MM.1S (cell line): ENCODE measurements at regions not wholly inside any gene's neighbourhood (a gene's known extent, or its start where the extent isn't known, plus 50 kb on each side); places are given as distances from the start of the nearest gene placed in this dataset.

Experiments used
- DNase-seq: peaks from one replicate; pipeline ENCODE4 v3.0.0-alpha.2; 2015
- H2AFZ ChIP-seq: fragments of 300-600 bp; sonication (generic); 2 replicates; pipeline ENCODE4 v1.6.0; 2016; ENCODE audit warnings: antibody characterized with exemption, low read length
- H3F3A ChIP-seq: fragments of 300-600 bp; sonication (generic); 2 replicates; pipeline ENCODE4 v1.6.1; 2016; ENCODE audit warnings: mild to moderate bottlenecking, antibody characterized with exemption, low read length, moderate library complexity, mixed read lengths; ENCODE audit not compliant: insufficient read depth
- H3K27ac ChIP-seq: fragments of 300-600 bp; sonication (generic); 2 replicates; pipeline ENCODE4 v1.5.1; 2016; ENCODE audit warnings: mild to moderate bottlenecking, low read length
- H3K27me3 ChIP-seq: fragments of 300-600 bp; sonication (generic); replicated peaks from 2 replicates; pipeline ENCODE4 v1.6.0; 2016; ENCODE audit warnings: low read length; ENCODE audit not compliant: insufficient read depth
- H3K36me3 ChIP-seq: fragments of 300-600 bp; sonication (generic); replicated peaks from 2 replicates; pipeline ENCODE4 v1.6.1; 2016; ENCODE audit warnings: mild to moderate bottlenecking, low read length, mixed read lengths; ENCODE audit not compliant: insufficient read depth
- H3K4me1 ChIP-seq: fragments of 300-600 bp; sonication (generic); 2 replicates; pipeline ENCODE4 v1.6.1; 2016; ENCODE audit warnings: low read length, mixed read lengths
- H3K4me2 ChIP-seq: fragments of 300-600 bp; sonication (generic); 2 replicates; pipeline ENCODE4 v1.6.0; 2016; ENCODE audit warnings: low read depth, low read length
- H3K4me3 ChIP-seq: fragments of 300-600 bp; sonication (generic); 2 replicates; pipeline ENCODE4 v1.5.1; 2016; ENCODE audit warnings: low read length, mixed read lengths
- H3K79me2 ChIP-seq: fragments of 300-600 bp; sonication (generic); 2 replicates; pipeline ENCODE4 v1.6.1; 2016; ENCODE audit warnings: mixed run types, low read length, mixed read lengths
- H3K9ac ChIP-seq: fragments of 300-600 bp; sonication (generic); 2 replicates; pipeline ENCODE4 v1.6.1; 2016; ENCODE audit warnings: low read length, mixed read lengths
- H3K9me2 ChIP-seq: fragments of 300-600 bp; sonication (generic); replicated peaks from 2 replicates; pipeline ENCODE4 v1.6.1; 2016; ENCODE audit warnings: mild to moderate bottlenecking, low read length, mixed read lengths; ENCODE audit not compliant: insufficient read depth
- H3K9me3 ChIP-seq: fragments of 300-600 bp; sonication (generic); replicated peaks from 2 replicates; pipeline ENCODE4 v1.6.1; 2016; ENCODE audit warnings: mild to moderate bottlenecking, low read length, mixed read lengths; ENCODE audit not compliant: insufficient read depth
- H4K20me1 ChIP-seq: fragments of 300-600 bp; sonication (generic); 2 replicates; pipeline ENCODE4 v1.6.1; 2016; ENCODE audit warnings: mild to moderate bottlenecking, low read length, moderate library complexity, mixed read lengths; ENCODE audit not compliant: insufficient read depth
- CTCF ChIP-seq: fragments of 300-600 bp; sonication (generic); IDR thresholded peaks from 2 replicates; pipeline ENCODE4 v1.5.1; 2016; ENCODE audit warnings: antibody characterized with exemption, low read length, mixed read lengths
- EZH2 ChIP-seq: fragments of 300-600 bp; sonication (generic); optimal IDR thresholded peaks from 2 replicates; pipeline ENCODE3; 2017; ENCODE audit warnings: low read depth, mild to moderate bottlenecking, antibody characterized with exemption, low read length, mixed read lengths
- EZH2phosphoT487 ChIP-seq: fragments of 300-600 bp; sonication (generic); IDR thresholded peaks from 2 replicates; pipeline ENCODE4 v1.6.1; 2018; ENCODE audit warnings: antibody characterized with exemption, low read length

- Histone ChIP-seq H3K27me3 (no peaks in the 10 kb centered on the region), H3K79me2 (no peaks in the 10 kb centered on the region), H3K4me2 (no peak overlapping the region), H3K9me2 (no peaks in the 10 kb centered on the region), H3F3A (no peaks in the 10 kb centered on the region), H3K36me3 (no peaks in the 10 kb centered on the region), H3K9me3 (no peaks in the 10 kb centered on the region), H3K4me1 (no peaks in the 10 kb centered on the region), H2AFZ (no peak overlapping the region), H3K4me3 (no peak overlapping the region), H3K27ac (no peak overlapping the region), H3K9ac (no peak overlapping the region), H4K20me1 (no peaks in the 10 kb centered on the region)
- TF ChIP-seq EZH2phosphoT487 (no peak), EZH2 (no peak), CTCF (no peak)
- no peak for DNase-seq
These were observed 180.6 kb upstream of the MIR17HG start for GRCh38 chr13:91166714-91167511.

DNA sequence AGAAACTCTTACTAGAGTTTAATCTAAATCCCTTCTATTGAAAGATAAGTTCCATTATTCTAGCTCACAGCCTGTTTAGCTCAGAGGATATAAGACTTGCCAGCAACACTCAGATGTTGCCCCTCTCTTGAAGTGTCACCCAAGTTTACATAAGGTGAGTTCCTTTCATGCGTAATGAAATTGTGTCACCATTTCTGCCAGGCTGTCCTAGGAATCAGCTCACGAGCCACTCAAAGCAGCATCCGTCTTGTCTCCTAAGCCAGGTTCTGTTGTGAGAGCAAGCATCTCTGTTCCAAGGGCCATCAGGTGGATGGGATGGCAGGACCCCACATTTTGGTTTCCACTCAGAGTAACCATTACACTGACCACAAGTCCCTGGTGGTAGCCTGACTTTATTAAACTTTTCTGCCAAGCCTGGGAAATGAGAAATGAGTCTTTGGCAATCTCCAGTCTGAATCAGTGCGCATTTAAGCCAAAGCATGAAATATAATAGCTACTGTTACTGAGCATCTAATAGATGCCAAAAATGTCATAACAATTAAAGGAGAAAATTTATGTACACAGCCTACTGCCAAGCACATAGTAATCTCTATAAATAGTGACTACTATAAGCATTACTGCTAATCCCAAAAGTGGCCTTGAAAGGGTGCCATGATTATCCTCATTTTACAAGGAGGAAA is 179.6 kb upstream of the MIR17HG start:
- Histone ChIP-seq H4K20me1 (no peaks in the 10 kb centered on the region), H3K4me1 (no peaks in the 10 kb centered on the region), H3K79me2 (no peaks in the 10 kb centered on the region), H3K27ac (no peak overlapping the region), H3K9ac (no peak overlapping the region), H3K4me3 (no peak overlapping the region), H3K36me3 (no peaks in the 10 kb centered on the region), H3K27me3 (no peaks in the 10 kb centered on the region), H3K4me2 (no peak overlapping the region), H2AFZ (no peak overlapping the region), H3F3A (no peaks in the 10 kb centered on the region), H3K9me2 (no peaks in the 10 kb centered on the region), H3K9me3 (no peaks in the 10 kb centered on the region)
- no peak for DNase-seq
- TF ChIP-seq EZH2phosphoT487, result no peak
- no peak for TF ChIP-seq EZH2
- no peak for TF ChIP-seq CTCF

DNA sequence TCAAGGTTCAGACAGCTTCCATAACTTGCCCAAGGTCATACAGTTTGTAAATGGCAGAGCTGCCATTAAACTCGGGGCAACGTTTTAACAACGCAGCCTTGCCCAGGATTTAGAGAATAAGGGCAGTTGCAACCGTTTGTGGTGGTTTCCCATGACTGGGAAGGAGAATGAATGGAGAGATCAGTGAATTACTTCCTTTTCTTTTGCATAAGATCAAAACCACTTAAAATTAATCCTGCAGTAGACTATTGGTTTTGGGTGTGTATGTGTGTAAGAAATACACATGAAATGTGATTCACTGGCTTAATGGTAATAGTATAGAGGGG is 179.1 kb upstream of the MIR17HG start:
- Histone ChIP-seq H3K9ac (no peak overlapping the region), H3K9me2 (no peaks in the 10 kb centered on the region), H3K4me2 (no peak overlapping the region), H3F3A (no peaks in the 10 kb centered on the region), H3K27me3 (no peaks in the 10 kb centered on the region), H3K27ac (no peak overlapping the region), H3K4me3 (no peak overlapping the region), H4K20me1 (no peaks in the 10 kb centered on the region), H3K36me3 (no peaks in the 10 kb centered on the region), H3K9me3 (no peaks in the 10 kb centered on the region), H3K79me2 (no peaks in the 10 kb centered on the region), H2AFZ (no peak overlapping the region), H3K4me1 (no peaks in the 10 kb centered on the region)
- DNase-seq, result no peak
- TF ChIP-seq EZH2phosphoT487, result no peak
- no peak for TF ChIP-seq CTCF
- TF ChIP-seq EZH2, result no peak
